ENCODE measurements at regions not wholly inside any gene's neighbourhood (a gene's known extent, or its start where the extent isn't known, plus 50 kb on each side); places are given as distances from the start of the nearest gene placed in this dataset.

- TF ChIP-seq CTCF (IDR thresholded peaks at IDR 0.05) (no peak), POLR2A (IDR thresholded peaks at IDR 0.05) (no peak), POLR2AphosphoS5 (IDR thresholded peaks at IDR 0.05) (no peak), EP300 (IDR thresholded peaks at IDR 0.05; ENCODE audit: low read depth) (no peak)
- intact Hi-C loops (cut with DNase I; ENCODE audit: low total_unique reads), result no loop called here
- Histone ChIP-seq H3K27ac (no peak overlapping the region), H3K27me3 (no peaks in the 10 kb centered on the region), H3K4me3 (no peak overlapping the region), H3K36me3 (no peaks in the 10 kb centered on the region), H3K9me3 (no peaks in the 10 kb centered on the region), H3K4me1 (no peaks in the 10 kb centered on the region)
- in situ Hi-C loops (cut with MboI; ENCODE audit: low pct_ligation_motif_present in 1 of 4, low pct_unique_long_range_greater_than_20kb in 1 of 4, low sequenced_read_pairs in 3 of 4), result no loop called here
- WGBS, 2 donors (ENCODE audit: low coverage in 1 of 2), result 70 to 76% methylated on average over 5 of the region's 5 CpGs
- DNase-seq, result no peak
Observed at GRCh38 chr16:59202233-59202862, 468.2 kb upstream of the GOT2 start.

GRCh38 chr16:59201821-59202220 is 467.7 kb upstream of the GOT2 start:
- Histone ChIP-seq H3K4me1 (no peaks in the 10 kb centered on the region), H3K27ac (no peak overlapping the region), H3K36me3 (no peaks in the 10 kb centered on the region), H3K27me3 (no peaks in the 10 kb centered on the region), H3K9me3 (no peaks in the 10 kb centered on the region), H3K4me3 (no peak overlapping the region)
- in situ Hi-C loops (cut with MboI; ENCODE audit: low pct_ligation_motif_present in 1 of 4, low pct_unique_long_range_greater_than_20kb in 1 of 4, low sequenced_read_pairs in 3 of 4) (no loop called here), intact Hi-C loops (cut with DNase I; ENCODE audit: low total_unique reads) (no loop called here)
- TF ChIP-seq CTCF (IDR thresholded peaks at IDR 0.05), result no peak
- no peak for TF ChIP-seq POLR2AphosphoS5 (IDR thresholded peaks at IDR 0.05)
- TF ChIP-seq EP300 (IDR thresholded peaks at IDR 0.05; ENCODE audit: low read depth), result no peak
- no peak for TF ChIP-seq POLR2A (IDR thresholded peaks at IDR 0.05)
- no peak for DNase-seq
- 50 to 59% methylated on average over 1 of the region's 1 CpG for WGBS, 2 donors (ENCODE audit: low coverage in 1 of 2)

- in situ Hi-C loops (cut with MboI; ENCODE audit: low pct_ligation_motif_present in 1 of 4, low pct_unique_long_range_greater_than_20kb in 1 of 4, low sequenced_read_pairs in 3 of 4), result no loop called here
- H3K27ac ChIP-seq, result no peak overlapping the region
- no peaks in the 10 kb centered on the region for H3K27me3 ChIP-seq
- H3K4me3 ChIP-seq, result no peak overlapping the region
- intact Hi-C loops (cut with DNase I; ENCODE audit: low total_unique reads), result no loop called here
- no peaks in the 10 kb centered on the region for H3K4me1 ChIP-seq
- no peaks in the 10 kb centered on the region for H3K36me3 ChIP-seq
- WGBS, 2 donors (ENCODE audit: low coverage in 1 of 2), result 9 to 15% methylated on average over 2 of the region's 2 CpGs
- no peaks in the 10 kb centered on the region for H3K9me3 ChIP-seq
- no peak for DNase-seq
- TF ChIP-seq EP300 (IDR thresholded peaks at IDR 0.05; ENCODE audit: low read depth) (no peak), CTCF (IDR thresholded peaks at IDR 0.05) (no peak), POLR2A (IDR thresholded peaks at IDR 0.05) (no peak)
Observed at GRCh38 chr16:59201160-59201559, 467.0 kb upstream of the GOT2 start.

GRCh38 chr16:59198487-59198886 is 464.4 kb upstream of the GOT2 start:
- H3K27ac ChIP-seq, result no peak overlapping the region
- WGBS, 2 donors (ENCODE audit: low coverage in 1 of 2), result 55 to 72% methylated on average over 2 to 3 of the region's 3 CpGs

More at GRCh38 chr16:59198487-59198886, 464.4 kb upstream of the GOT2 start:
- Histone ChIP-seq H3K9me3 (no peaks in the 10 kb centered on the region), H3K27me3 (no peaks in the 10 kb centered on the region), H3K4me1 (no peaks in the 10 kb centered on the region), H3K4me3 (no peak overlapping the region), H3K36me3 (no peaks in the 10 kb centered on the region)
- no peak for DNase-seq
- intact Hi-C loops (cut with DNase I; ENCODE audit: low total_unique reads), result no loop called here
- TF ChIP-seq EP300 (IDR thresholded peaks at IDR 0.05; ENCODE audit: low read depth) (no peak), CTCF (IDR thresholded peaks at IDR 0.05) (no peak), POLR2A (IDR thresholded peaks at IDR 0.05) (no peak), POLR2AphosphoS5 (IDR thresholded peaks at IDR 0.05) (no peak)
- in situ Hi-C loops (cut with MboI; ENCODE audit: low pct_ligation_motif_present in 1 of 4, low pct_unique_long_range_greater_than_20kb in 1 of 4, low sequenced_read_pairs in 3 of 4), result no loop called here
